Ectodermal cell (in vitro differentiated cells): ENCODE measurements at regions not wholly inside any gene's neighbourhood (a gene's known extent, or its start where the extent isn't known, plus 50 kb on each side); places are given as distances from the start of the nearest gene placed in this dataset.

Source experiments
- H3K27ac ChIP-seq: 2 replicates; pipeline ENCODE4 v1.7.0; 2013; ENCODE audit warnings: mild to moderate bottlenecking, low read depth, low read length; ENCODE audit not compliant: insufficient read depth, poor library complexity, severe bottlenecking
- H3K27me3 ChIP-seq: 2 replicates; pipeline ENCODE4 v1.7.0; 2013; ENCODE audit warnings: mild to moderate bottlenecking, low read length; ENCODE audit not compliant: insufficient read depth, control insufficient read depth, poor library complexity, severe bottlenecking
- H3K36me3 ChIP-seq: one replicate; pipeline ENCODE4 v1.7.0; 2013; ENCODE audit warnings: low read length; ENCODE audit not compliant: control insufficient read depth, insufficient read depth
- H3K4me1 ChIP-seq: one replicate; pipeline ENCODE4 v1.7.0; 2013; ENCODE audit warnings: low read length; ENCODE audit not compliant: control insufficient read depth, insufficient read depth
- H3K4me3 ChIP-seq: 2 replicates; pipeline ENCODE4 v1.7.0; 2013; ENCODE audit warnings: low read depth, low read length, control low read depth; ENCODE audit not compliant: insufficient read depth
- H3K9me3 ChIP-seq: 2 replicates; pipeline ENCODE4 v1.7.0; 2013; ENCODE audit warnings: mild to moderate bottlenecking, low read length, moderate library complexity; ENCODE audit not compliant: control insufficient read depth
- WGBS, 2 experiments: methylation state at CpG; one replicate each; pipeline ENCODE4 v1.1.7; 2013; ENCODE audit warnings: missing lambda C conversion rate in 2 of 2; 5-methylcytosine and 5-hydroxymethylcytosine counted together

DNA sequence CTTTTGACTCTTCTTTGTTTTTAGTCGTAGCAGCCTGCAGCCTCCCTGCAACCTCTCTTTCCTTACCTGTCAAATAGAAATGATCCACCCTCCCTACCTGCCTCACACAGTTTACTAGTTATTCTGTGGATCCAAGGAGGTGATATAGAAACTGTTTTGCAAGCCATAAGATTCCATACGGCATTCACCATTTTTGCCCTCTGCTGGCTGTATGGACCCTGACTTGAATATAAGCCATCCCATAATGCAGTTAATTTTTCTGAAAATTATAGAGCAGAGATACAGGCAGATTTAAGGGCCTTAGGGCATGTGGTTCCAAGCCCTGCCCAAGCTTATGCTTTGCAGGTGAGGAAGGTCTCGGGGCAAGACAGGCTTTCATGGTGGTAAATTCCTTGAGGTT, 63.8 kb downstream of the CPN2 start:
- Histone ChIP-seq H3K4me3 (no peak overlapping the region), H3K27me3 (no peaks in the 10 kb centered on the region), H3K36me3 (no peaks in the 10 kb centered on the region), H3K27ac (peak overlapping the region; percentile 93), H3K9me3 (peaks cover 4% of the 10 kb centered on the region), H3K4me1 (peaks cover 41% of the 10 kb centered on the region)
- WGBS, 2 experiments, result 47 to 52% methylated on average over 3 of the region's 3 CpGs

DNA sequence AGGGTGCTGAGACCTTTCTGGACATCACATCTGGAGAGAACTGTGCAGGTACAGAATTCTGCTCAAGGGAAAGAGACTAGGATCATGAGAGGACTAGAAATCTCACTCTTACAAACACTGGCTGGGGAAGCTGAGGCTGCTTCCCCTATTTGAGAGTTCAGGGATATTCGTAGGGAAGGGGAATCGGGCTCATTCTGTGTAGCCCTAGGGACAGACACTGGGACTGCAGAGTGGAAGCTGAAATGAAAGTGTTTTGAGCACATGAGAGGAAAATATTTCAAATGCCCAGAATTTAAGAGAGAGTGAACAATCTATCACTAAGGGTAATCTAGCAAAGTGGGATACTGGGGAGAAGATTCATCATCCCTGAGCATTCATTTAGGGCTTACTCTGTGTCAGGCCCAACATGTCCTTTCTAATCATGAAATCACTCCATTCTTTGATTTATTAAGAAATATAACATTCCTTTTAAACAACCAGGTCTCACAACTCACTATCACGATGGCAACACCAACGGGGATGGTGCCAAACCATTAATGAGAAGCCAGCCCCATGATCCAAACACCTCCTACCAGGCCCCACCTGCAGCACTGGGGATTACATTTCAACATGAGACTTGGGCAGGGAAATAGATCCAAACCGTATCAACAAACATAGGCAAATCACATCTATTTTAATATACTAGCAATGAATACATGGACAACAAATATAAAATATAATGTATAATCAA, 63.0 kb downstream of the CPN2 start:
- Histone ChIP-seq H3K27me3 (peaks cover 3% of the 10 kb centered on the region), H3K27ac (no peak overlapping the region), H3K36me3 (no peaks in the 10 kb centered on the region), H3K9me3 (peaks cover 4% of the 10 kb centered on the region), H3K4me3 (no peak overlapping the region), H3K4me1 (peaks cover 33% of the 10 kb centered on the region)
- 80% methylated on average over 4 to 5 of the region's 5 CpGs for WGBS, 2 experiments
